ENCODE measurements at regions not wholly inside any gene's neighbourhood (a gene's known extent, or its start where the extent isn't known, plus 50 kb on each side); places are given as distances from the start of the nearest gene placed in this dataset.
A peak's percentile ranks its signal among the peaks of the same experiment; 100 is the strongest.

DNA sequence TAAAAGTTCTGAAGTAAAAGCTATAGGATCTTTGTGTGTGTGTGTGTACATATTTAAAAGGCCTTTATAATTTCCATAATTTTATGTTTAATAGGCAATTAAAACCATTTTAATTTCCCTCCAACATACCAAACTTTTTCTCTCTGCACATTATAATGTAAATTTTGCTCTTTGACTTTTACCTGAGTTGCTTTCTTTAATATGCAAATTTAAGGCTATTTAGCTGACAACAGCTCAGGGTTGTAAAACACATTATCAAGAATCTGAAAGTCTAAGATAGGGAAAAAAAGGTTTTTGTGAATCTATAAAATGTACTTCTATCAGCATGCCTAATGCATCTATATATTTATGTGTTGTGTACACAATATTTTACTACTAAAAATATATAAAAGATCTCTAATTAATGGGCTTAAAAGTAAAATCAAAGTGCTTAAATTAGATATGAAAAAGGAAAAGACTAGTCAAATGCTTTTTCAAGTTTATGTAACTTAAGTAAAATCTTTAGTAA, 239.6 kb upstream of the RAI14 start:
- in situ Hi-C loops (cut with MboI), result no loop called here
- no TSS peak for BruUV-seq (replicated peaks)
- no peak for TF ChIP-seq ZNF3 (CRISPR knock-in tag; IDR thresholded peaks at IDR 0.05)
- TF ChIP-seq SMARCB1 (IDR thresholded peaks at IDR 0.05; ENCODE audit: insufficient read length, low read depth), result no peak
- TF ChIP-seq, protein P1, sequence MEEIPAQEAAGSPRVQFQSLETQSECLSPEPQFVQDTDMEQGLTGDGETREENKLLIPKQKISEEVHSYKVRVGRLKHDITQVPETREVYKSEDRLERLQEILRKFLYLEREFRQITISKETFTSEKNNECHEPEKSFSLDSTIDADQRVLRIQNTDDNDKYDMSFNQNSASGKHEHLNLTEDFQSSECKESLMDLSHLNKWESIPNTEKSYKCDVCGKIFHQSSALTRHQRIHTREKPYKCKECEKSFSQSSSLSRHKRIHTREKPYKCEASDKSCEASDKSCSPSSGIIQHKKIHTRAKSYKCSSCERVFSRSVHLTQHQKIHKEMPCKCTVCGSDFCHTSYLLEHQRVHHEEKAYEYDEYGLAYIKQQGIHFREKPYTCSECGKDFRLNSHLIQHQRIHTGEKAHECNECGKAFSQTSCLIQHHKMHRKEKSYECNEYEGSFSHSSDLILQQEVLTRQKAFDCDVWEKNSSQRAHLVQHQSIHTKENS (CRISPR knock-in tag; IDR thresholded peaks at IDR 0.05), result no peak
- TF ChIP-seq, protein P2, sequence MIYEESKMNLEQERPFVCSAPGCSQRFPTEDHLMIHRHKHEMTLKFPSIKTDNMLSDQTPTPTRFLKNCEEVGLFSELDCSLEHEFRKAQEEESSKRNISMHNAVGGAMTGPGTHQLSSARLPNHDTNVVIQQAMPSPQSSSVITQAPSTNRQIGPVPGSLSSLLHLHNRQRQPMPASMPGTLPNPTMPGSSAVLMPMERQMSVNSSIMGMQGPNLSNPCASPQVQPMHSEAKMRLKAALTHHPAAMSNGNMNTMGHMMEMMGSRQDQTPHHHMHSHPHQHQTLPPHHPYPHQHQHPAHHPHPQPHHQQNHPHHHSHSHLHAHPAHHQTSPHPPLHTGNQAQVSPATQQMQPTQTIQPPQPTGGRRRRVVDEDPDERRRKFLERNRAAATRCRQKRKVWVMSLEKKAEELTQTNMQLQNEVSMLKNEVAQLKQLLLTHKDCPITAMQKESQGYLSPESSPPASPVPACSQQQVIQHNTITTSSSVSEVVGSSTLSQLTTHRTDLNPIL (CRISPR knock-in tag; IDR thresholded peaks at IDR 0.05), result no peak
- TF ChIP-seq ZKSCAN8 (CRISPR knock-in tag; IDR thresholded peaks at IDR 0.05), result no peak
- no peak for TF ChIP-seq SIN3B (IDR thresholded peaks at IDR 0.05; ENCODE audit: low read depth)
- no peak for TF ChIP-seq RHOXF2B (CRISPR knock-in tag; conservative IDR thresholded peaks at IDR 0.05)
- no peak for TF ChIP-seq ZZZ3 (IDR thresholded peaks at IDR 0.05)
- TF ChIP-seq, protein P3, sequence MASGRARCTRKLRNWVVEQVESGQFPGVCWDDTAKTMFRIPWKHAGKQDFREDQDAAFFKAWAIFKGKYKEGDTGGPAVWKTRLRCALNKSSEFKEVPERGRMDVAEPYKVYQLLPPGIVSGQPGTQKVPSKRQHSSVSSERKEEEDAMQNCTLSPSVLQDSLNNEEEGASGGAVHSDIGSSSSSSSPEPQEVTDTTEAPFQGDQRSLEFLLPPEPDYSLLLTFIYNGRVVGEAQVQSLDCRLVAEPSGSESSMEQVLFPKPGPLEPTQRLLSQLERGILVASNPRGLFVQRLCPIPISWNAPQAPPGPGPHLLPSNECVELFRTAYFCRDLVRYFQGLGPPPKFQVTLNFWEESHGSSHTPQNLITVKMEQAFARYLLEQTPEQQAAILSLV (tag; IDR thresholded peaks at IDR 0.05), result no peak
- no peak for TF ChIP-seq CBX8 (IDR thresholded peaks at IDR 0.05; ENCODE audit: borderline replicate concordance, extremely low read depth, low read depth, low read length, poor library complexity, severe bottlenecking)
- no peak for TF ChIP-seq NFIX (CRISPR knock-in tag; IDR thresholded peaks at IDR 0.05; ENCODE audit: low read depth)
- TF ChIP-seq, protein P4, sequence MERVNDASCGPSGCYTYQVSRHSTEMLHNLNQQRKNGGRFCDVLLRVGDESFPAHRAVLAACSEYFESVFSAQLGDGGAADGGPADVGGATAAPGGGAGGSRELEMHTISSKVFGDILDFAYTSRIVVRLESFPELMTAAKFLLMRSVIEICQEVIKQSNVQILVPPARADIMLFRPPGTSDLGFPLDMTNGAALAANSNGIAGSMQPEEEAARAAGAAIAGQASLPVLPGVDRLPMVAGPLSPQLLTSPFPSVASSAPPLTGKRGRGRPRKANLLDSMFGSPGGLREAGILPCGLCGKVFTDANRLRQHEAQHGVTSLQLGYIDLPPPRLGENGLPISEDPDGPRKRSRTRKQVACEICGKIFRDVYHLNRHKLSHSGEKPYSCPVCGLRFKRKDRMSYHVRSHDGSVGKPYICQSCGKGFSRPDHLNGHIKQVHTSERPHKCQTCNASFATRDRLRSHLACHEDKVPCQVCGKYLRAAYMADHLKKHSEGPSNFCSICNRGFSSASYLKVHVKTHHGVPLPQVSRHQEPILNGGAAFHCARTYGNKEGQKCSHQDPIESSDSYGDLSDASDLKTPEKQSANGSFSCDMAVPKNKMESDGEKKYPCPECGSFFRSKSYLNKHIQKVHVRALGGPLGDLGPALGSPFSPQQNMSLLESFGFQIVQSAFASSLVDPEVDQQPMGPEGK (CRISPR knock-in tag; IDR thresholded peaks at IDR 0.05; ENCODE audit: borderline replicate concordance), result no peak
- no peak for TF ChIP-seq RBBP5 (IDR thresholded peaks at IDR 0.05; ENCODE audit: borderline replicate concordance, insufficient read depth, low read length, poor library complexity, severe bottlenecking)
- no peak for TF ChIP-seq SP1 (CRISPR knock-in tag; IDR thresholded peaks at IDR 0.05)
- no peak for TF ChIP-seq RBM17 (IDR thresholded peaks at IDR 0.05; ENCODE audit: borderline replicate concordance, low read depth, low read length)
- Histone ChIP-seq H3K9me1 (ENCODE audit: control insufficient read depth, insufficient read depth, low read length) (no peaks in the 10 kb centered on the region), H4K20me1 (replicated peaks; ENCODE audit: control insufficient read depth, insufficient read depth, low read length) (no peaks in the 10 kb centered on the region), H3K36me3 (ENCODE audit: control insufficient read depth, insufficient read depth, low read length) (no peaks in the 10 kb centered on the region), H3K27me3 (ENCODE audit: control insufficient read depth in 2 of 2, insufficient read depth in 2 of 2, low read length in 2 of 2) (no peaks in the 10 kb centered on the region), H2AFZ (ENCODE audit: low read depth, low read length) (no peak overlapping the region), H3K4me3 (no peak overlapping the region), H3K79me2 (ENCODE audit: control insufficient read depth, insufficient read depth, low read length) (no peaks in the 10 kb centered on the region), H3K4me1 (replicated peaks in 1 of 2; ENCODE audit: control insufficient read depth in 2 of 2, insufficient read depth in 2 of 2, low read length in 2 of 2) (no peaks in the 10 kb centered on the region), H3K4me2 (ENCODE audit: insufficient read depth, low read length) (no peak overlapping the region), H3K9ac (ENCODE audit: insufficient read depth in 1 of 2, low read depth in 2 of 2, low read length in 2 of 2) (no peak overlapping the region), H3K9me3 (replicated peaks; ENCODE audit: control insufficient read depth, insufficient read depth, low read depth, low read length) (no peaks in the 10 kb centered on the region), H3K27ac (ENCODE audit: extremely low read depth, low read depth, low read length) (no peak overlapping the region)
- ATAC-seq (no peak), DNase-seq (ENCODE audit: extremely low read depth in 1 of 4, low spot score in 3 of 4) (no peak), FAIRE-seq (peak; percentile 44)
- intact Hi-C loops (cut with micrococcal nuclease), result no loop called here
- POLR2A ChIA-PET, result interaction anchor here (1.2 to 1.3 kb wide), 2 partner anchors 9 to 11 kb away, joined by 3 to 4 read pairs; no protein-coding TSS in a partner anchor
- CTCF ChIA-PET (ENCODE audit: low intra/inter-chr PET ratio), result no interaction called here

Data from K562 (cell line).